B cell (primary cell): ENCODE measurements at regions not wholly inside any gene's neighbourhood (a gene's known extent, or its start where the extent isn't known, plus 50 kb on each side); places are given as distances from the start of the nearest gene placed in this dataset.

Experiments
- ATAC-seq: fragments of 200-7000 bp; cut with Tn5 transposase; one replicate; pipeline ENCODE4 v1.10.0; 2021; ENCODE audit warnings: low read depth, mild to moderate bottlenecking, moderate number of reproducible peaks, moderate library complexity
- CTCF ChIA-PET: fragments of 350-600 bp; sonication (Branson Sonifier 250); formaldehyde crosslinking; loops from one replicate; lab custom pipeline; 2021; ENCODE audit warnings: antibody characterized with exemption, inconsistent platforms; lab: Charles Lee
- POLR2A ChIA-PET: fragments of 350-600 bp; sonication (Branson Sonifier 250); formaldehyde crosslinking; loops from one replicate; lab custom pipeline; 2021; ENCODE audit warnings: antibody characterized with exemption; lab: Charles Lee
- DNase-seq: peaks from one replicate; pipeline ENCODE4 v3.0.0; 2013
- H2AFZ ChIP-seq: 2 replicates; pipeline ENCODE4 v1.6.1; 2012; ENCODE audit warnings: mild to moderate bottlenecking, low read depth, low read length; ENCODE audit not compliant: insufficient read depth, poor library complexity, severe bottlenecking
- H3K27ac ChIP-seq, 2 donors: 1 replicate in 1 of 2; 2 replicates in 1 of 2; pipeline ENCODE4 v1.5.1; 2012 to 2013; ENCODE audit warnings: low read length in 2 of 2, mild to moderate bottlenecking in 2 of 2, moderate library complexity in 1 of 2
- H3K27me3 ChIP-seq, 4 experiments: fragments of 200-600 bp in 1 of 4; sonication (generic) in 1 of 4; replicated peaks in 1 of 4; 1 replicate in 2 of 4; 2 replicates in 2 of 4; pipeline versions ENCODE4 v1.6.1 to v1.7.0; 2013 to 2016; ENCODE audit warnings: low read length in 3 of 4, mild to moderate bottlenecking in 2 of 4, mixed read lengths in 1 of 4, moderate library complexity in 1 of 4; ENCODE audit not compliant: insufficient read depth in 4 of 4, control insufficient read depth in 3 of 4; ENCODE audit errors: control extremely low read depth in 1 of 4
- H3K36me3 ChIP-seq, 2 experiments: replicated peaks in 1 of 2; 1 replicate in 1 of 2; 2 replicates in 1 of 2; pipeline versions ENCODE4 v1.6.1 to v1.7.1; 2013; ENCODE audit warnings: low read length in 1 of 2; ENCODE audit not compliant: insufficient read depth in 2 of 2, control insufficient read depth in 1 of 2; ENCODE audit errors: control extremely low read depth in 1 of 2, extremely low read depth in 1 of 2
- H3K4me1 ChIP-seq, 2 donors: fragments of 200-600 bp in 1 of 2; sonication (generic) in 1 of 2; 1 replicate in 1 of 2; 2 replicates in 1 of 2; pipeline versions ENCODE4 v1.5.1 to v1.6.1; 2013 to 2017; ENCODE audit warnings: low read length in 2 of 2; ENCODE audit not compliant: control insufficient read depth in 2 of 2, insufficient read depth in 2 of 2
- H3K4me2 ChIP-seq: replicated peaks from 2 replicates; pipeline ENCODE3; 2012; ENCODE audit warnings: mild to moderate bottlenecking, low read depth, low read length; ENCODE audit not compliant: poor library complexity, severe bottlenecking
- H3K4me3 ChIP-seq, 5 experiments: fragments of 200-600 bp in 1 of 5; sonication (generic) in 1 of 5; 1 replicate in 3 of 5; 2 replicates in 2 of 5; pipeline versions ENCODE4 v1.5.1 to v1.7.0; 2011 to 2016; ENCODE audit warnings: low read length in 4 of 5, mild to moderate bottlenecking in 4 of 5, low read depth in 2 of 5, control low read depth in 1 of 5, moderate library complexity in 1 of 5; ENCODE audit not compliant: insufficient read depth in 1 of 5; ENCODE audit errors: control extremely low read depth in 1 of 5, extremely low read depth in 1 of 5
- H3K79me2 ChIP-seq: fragments of 200-600 bp; sonication (generic); one replicate; pipeline ENCODE4 v1.6.0; 2016; ENCODE audit warnings: low read length; ENCODE audit not compliant: control insufficient read depth, insufficient read depth
- H3K9ac ChIP-seq: fragments of 200-600 bp; sonication (generic); 2 replicates; pipeline ENCODE4 v1.6.1; 2017; ENCODE audit warnings: mild to moderate bottlenecking, low read length, moderate library complexity
- H3K9me3 ChIP-seq, 3 donors: one replicate each; pipeline versions ENCODE4 v1.6.1 to v1.7.1; 2013; ENCODE audit warnings: low read length in 2 of 3; ENCODE audit not compliant: control insufficient read depth in 2 of 3, insufficient read depth in 1 of 3; ENCODE audit errors: control extremely low read depth in 1 of 3
- H4K20me1 ChIP-seq: 2 replicates; pipeline ENCODE4 v1.6.0; 2012; ENCODE audit warnings: mild to moderate bottlenecking, low read length; ENCODE audit not compliant: insufficient read depth, control insufficient read depth, poor library complexity, severe bottlenecking
- H3K27ac Mint-ChIP-seq: one replicate; pipeline ENCODE4 v1.8.0; 2021; ENCODE audit warnings: mixed read lengths
- H3K27me3 Mint-ChIP-seq: one replicate; pipeline ENCODE4 v1.8.0; 2021; ENCODE audit warnings: mixed read lengths
- H3K4me1 Mint-ChIP-seq: one replicate; pipeline ENCODE4 v1.8.0; 2021; ENCODE audit warnings: mixed read lengths
- H3K4me3 Mint-ChIP-seq: one replicate; pipeline ENCODE4 v1.8.0; 2021; ENCODE audit warnings: mixed read lengths
- H3K9me3 Mint-ChIP-seq: one replicate; pipeline ENCODE4 v1.8.0; 2022; ENCODE audit warnings: mixed read lengths; ENCODE audit not compliant: insufficient read depth
- EZH2 ChIP-seq: IDR thresholded peaks from 2 replicates; pipeline ENCODE4 v1.6.1; 2012; ENCODE audit warnings: borderline replicate concordance, low read depth, mild to moderate bottlenecking, moderate library complexity, low read length; ENCODE audit not compliant: insufficient read depth, poor library complexity, severe bottlenecking
- WGBS: methylation state at CpG from one replicate; pipeline ENCODE4 v1.1.5; 2013; ENCODE audit warnings: missing lambda C conversion rate; ENCODE audit not compliant: insufficient coverage; 5-methylcytosine and 5-hydroxymethylcytosine counted together
- intact Hi-C: fragments of 100-400 bp; cut with micrococcal nuclease; formaldehyde crosslinking; loops from one replicate; pipeline ENCODE4 v1.10.0; 2022
- TF ChIP-seq, protein P1 (sequence below): fragments of 200-600 bp; IDR thresholded peaks from one replicate; pipeline ENCODE4 v1.8.0; 2022; ENCODE audit warnings: antibody characterized with exemption, mild to moderate bottlenecking

DNA sequence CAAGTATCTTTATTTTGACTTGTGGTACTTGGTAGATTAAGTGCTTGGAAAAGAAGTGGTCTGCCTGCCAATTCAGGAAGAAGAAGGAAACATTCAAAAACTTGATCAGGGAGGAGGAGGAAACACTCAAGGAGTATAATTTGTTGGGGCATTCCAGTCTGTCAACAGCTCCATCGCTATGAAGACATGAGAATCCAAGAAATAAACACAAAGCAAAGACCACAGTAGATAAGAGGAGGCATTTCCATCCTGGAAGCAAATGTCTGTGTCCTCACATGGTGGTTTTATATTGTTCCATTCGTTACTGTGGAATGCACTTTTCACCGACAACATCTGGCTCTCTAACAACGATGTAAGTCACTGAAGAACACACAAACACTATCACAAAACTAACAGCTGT, 176.1 kb upstream of the FRMD4B start:
- CTCF ChIA-PET: no interaction called here
- Mint-ChIP-seq H3K27ac (no peak overlapping the region), H3K27me3 (peaks cover 3% of the 10 kb centered on the region), H3K9me3 (no peaks in the 10 kb centered on the region), H3K4me3 (no peak overlapping the region), H3K4me1 (no peaks in the 10 kb centered on the region)
- H2AFZ ChIP-seq: no peak overlapping the region
- H4K20me1 ChIP-seq: no peaks in the 10 kb centered on the region
- POLR2A ChIA-PET: no interaction called here
- H3K9me3 ChIP-seq: no peaks in the 10 kb centered on the region
- WGBS: no CpG with 5 or more reads among the region's 4 CpGs
- H3K79me2 ChIP-seq: no peaks in the 10 kb centered on the region
- no peak overlapping the region for H3K9ac ChIP-seq
- H3K36me3 ChIP-seq: no peaks in the 10 kb centered on the region
- H3K27ac ChIP-seq: no peak overlapping the region
- DNase-seq (no peak), ATAC-seq (no peak)
- no peaks in the 10 kb centered on the region for H3K4me1 ChIP-seq
- H3K4me3 ChIP-seq: no peak overlapping the region
- TF ChIP-seq, protein P1, sequence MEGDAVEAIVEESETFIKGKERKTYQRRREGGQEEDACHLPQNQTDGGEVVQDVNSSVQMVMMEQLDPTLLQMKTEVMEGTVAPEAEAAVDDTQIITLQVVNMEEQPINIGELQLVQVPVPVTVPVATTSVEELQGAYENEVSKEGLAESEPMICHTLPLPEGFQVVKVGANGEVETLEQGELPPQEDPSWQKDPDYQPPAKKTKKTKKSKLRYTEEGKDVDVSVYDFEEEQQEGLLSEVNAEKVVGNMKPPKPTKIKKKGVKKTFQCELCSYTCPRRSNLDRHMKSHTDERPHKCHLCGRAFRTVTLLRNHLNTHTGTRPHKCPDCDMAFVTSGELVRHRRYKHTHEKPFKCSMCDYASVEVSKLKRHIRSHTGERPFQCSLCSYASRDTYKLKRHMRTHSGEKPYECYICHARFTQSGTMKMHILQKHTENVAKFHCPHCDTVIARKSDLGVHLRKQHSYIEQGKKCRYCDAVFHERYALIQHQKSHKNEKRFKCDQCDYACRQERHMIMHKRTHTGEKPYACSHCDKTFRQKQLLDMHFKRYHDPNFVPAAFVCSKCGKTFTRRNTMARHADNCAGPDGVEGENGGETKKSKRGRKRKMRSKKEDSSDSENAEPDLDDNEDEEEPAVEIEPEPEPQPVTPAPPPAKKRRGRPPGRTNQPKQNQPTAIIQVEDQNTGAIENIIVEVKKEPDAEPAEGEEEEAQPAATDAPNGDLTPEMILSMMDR: no peak
- TF ChIP-seq EZH2: no peak
- H3K4me2 ChIP-seq: no peak overlapping the region
- intact Hi-C loops: no loop called here
- H3K27me3 ChIP-seq: no peaks in the 10 kb centered on the region

DNA sequence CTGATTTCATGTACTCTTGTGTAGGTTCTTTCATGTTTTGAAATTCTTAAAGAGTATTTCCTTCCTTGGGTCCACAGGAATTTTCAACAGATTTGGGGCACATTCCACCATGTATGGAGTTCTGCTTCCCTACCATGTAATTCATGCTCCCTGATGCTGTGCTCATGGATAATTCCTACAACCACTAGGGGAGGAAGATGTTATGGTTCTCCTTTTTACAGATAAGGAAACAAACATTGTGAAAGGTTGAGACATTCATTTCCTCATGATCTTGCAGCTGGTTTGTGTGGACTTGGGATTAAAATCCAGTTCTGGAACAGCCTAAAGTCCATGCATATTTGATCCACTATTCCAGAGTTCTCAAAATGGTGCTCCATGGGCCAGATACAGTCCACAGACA, 174.9 kb upstream of the FRMD4B start:
- H3K79me2 ChIP-seq: no peaks in the 10 kb centered on the region
- no peaks in the 10 kb centered on the region for H4K20me1 ChIP-seq
- POLR2A ChIA-PET: no interaction called here

More for the DNA sequence above, 174.9 kb upstream of the FRMD4B start:
- no peak for DNase-seq
- CTCF ChIA-PET: no interaction called here
- Histone ChIP-seq H3K4me2 (no peak overlapping the region), H2AFZ (no peak overlapping the region), H3K27me3 (no peaks in the 10 kb centered on the region), H3K9ac (no peak overlapping the region), H3K9me3 (no peaks in the 10 kb centered on the region), H3K36me3 (no peaks in the 10 kb centered on the region), H3K4me3 (no peak overlapping the region), H3K27ac (no peak overlapping the region), H3K4me1 (no peaks in the 10 kb centered on the region)
- no peak overlapping the region for H3K4me3 Mint-ChIP-seq
- peaks cover 3% of the 10 kb centered on the region for H3K27me3 Mint-ChIP-seq
- no peak for TF ChIP-seq EZH2
- TF ChIP-seq, protein P1: no peak
- no peaks in the 10 kb centered on the region for H3K4me1 Mint-ChIP-seq
- no peak overlapping the region for H3K27ac Mint-ChIP-seq
- no peak for ATAC-seq
- intact Hi-C loops: no loop called here
- no peaks in the 10 kb centered on the region for H3K9me3 Mint-ChIP-seq
